ENCODE measurements at regions not wholly inside any gene's neighbourhood (a gene's known extent, or its start where the extent isn't known, plus 50 kb on each side); places are given as distances from the start of the nearest gene placed in this dataset.

DNA sequence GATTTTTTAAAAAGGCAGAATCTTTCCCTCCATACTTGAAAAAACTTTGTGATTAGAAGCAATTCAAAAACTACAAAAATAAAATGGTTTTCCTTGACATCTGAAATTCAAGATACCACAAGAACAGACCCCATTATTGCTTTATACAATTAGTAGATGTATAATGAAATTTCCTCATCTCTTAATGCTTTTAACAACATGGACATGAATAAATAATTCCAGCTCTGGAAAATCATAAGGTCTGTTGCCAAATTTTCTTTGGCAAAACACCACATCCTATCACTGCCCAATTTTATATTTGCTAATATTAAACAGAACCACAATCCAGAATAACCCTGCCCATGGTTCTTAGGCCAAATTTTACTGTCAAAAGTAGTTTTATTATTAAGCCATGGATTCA is 1543.6 kb upstream of the MIR17HG start:
- no peak for DNase-seq (ENCODE audit: low read depth)
- TF ChIP-seq, protein P1, sequence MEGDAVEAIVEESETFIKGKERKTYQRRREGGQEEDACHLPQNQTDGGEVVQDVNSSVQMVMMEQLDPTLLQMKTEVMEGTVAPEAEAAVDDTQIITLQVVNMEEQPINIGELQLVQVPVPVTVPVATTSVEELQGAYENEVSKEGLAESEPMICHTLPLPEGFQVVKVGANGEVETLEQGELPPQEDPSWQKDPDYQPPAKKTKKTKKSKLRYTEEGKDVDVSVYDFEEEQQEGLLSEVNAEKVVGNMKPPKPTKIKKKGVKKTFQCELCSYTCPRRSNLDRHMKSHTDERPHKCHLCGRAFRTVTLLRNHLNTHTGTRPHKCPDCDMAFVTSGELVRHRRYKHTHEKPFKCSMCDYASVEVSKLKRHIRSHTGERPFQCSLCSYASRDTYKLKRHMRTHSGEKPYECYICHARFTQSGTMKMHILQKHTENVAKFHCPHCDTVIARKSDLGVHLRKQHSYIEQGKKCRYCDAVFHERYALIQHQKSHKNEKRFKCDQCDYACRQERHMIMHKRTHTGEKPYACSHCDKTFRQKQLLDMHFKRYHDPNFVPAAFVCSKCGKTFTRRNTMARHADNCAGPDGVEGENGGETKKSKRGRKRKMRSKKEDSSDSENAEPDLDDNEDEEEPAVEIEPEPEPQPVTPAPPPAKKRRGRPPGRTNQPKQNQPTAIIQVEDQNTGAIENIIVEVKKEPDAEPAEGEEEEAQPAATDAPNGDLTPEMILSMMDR (IDR thresholded peaks at IDR 0.05; ENCODE audit: low read length, missing control alignments), result no peak
- H3K4me3 ChIP-seq (replicated peaks; ENCODE audit: low read depth, low read length), result no peak overlapping the region

GRCh38 chr13:89806594-89806993 is 1540.9 kb upstream of the MIR17HG start:
- DNase-seq (ENCODE audit: low read depth), result no peak
- H3K4me3 ChIP-seq (replicated peaks; ENCODE audit: low read depth, low read length), result no peak overlapping the region
- TF ChIP-seq, protein P1 (IDR thresholded peaks at IDR 0.05; ENCODE audit: low read length, missing control alignments), result no peak

GRCh38 chr13:89812856-89813255 is 1534.6 kb upstream of the MIR17HG start:
- TF ChIP-seq, protein P1 (IDR thresholded peaks at IDR 0.05; ENCODE audit: low read length, missing control alignments), result no peak
- no peak for DNase-seq (ENCODE audit: low read depth)
- no peak overlapping the region for H3K4me3 ChIP-seq (replicated peaks; ENCODE audit: low read depth, low read length)

- TF ChIP-seq, protein P1 (IDR thresholded peaks at IDR 0.05; ENCODE audit: low read length, missing control alignments), result no peak
- H3K4me3 ChIP-seq (replicated peaks; ENCODE audit: low read depth, low read length), result no peak overlapping the region
- no peak for DNase-seq (ENCODE audit: low read depth)
Observed at GRCh38 chr13:89816404-89816803, 1531.1 kb upstream of the MIR17HG start.

GRCh38 chr13:89822467-89822866 is 1525.0 kb upstream of the MIR17HG start:
- TF ChIP-seq, protein P1 (IDR thresholded peaks at IDR 0.05; ENCODE audit: low read length, missing control alignments), result no peak
- DNase-seq (ENCODE audit: low read depth), result no peak
- no peak overlapping the region for H3K4me3 ChIP-seq (replicated peaks; ENCODE audit: low read depth, low read length)

- no peak for DNase-seq (ENCODE audit: low read depth)
- no peak overlapping the region for H3K4me3 ChIP-seq (replicated peaks; ENCODE audit: low read depth, low read length)
Observed at GRCh38 chr13:89827552-89827951, 1519.9 kb upstream of the MIR17HG start.

DNA sequence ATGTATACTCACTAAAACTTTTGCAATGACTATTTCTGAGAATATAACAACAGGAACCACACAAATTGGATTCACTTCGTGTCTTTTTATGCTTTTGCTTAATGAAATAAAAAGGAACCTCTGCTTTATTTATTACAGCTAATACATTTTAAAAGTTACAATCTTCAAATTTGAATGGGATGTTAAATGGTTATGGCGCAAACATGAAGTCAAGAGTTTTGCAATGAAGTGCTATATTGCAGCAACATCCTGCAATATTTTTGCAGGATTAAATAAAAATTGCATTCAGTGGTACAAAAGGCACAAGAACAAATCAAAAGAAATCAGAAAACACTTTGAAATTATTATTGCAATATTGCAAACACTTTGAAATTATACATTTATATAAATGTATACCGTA is 1519.0 kb upstream of the MIR17HG start:
- H3K4me3 ChIP-seq (replicated peaks; ENCODE audit: low read depth, low read length), result no peak overlapping the region
- no peak for DNase-seq (ENCODE audit: low read depth)
- TF ChIP-seq, protein P1 (IDR thresholded peaks at IDR 0.05; ENCODE audit: low read length, missing control alignments), result no peak

More at GRCh38 chr13:89827552-89827951, 1519.9 kb upstream of the MIR17HG start:
- TF ChIP-seq, protein P1 (IDR thresholded peaks at IDR 0.05; ENCODE audit: low read length, missing control alignments), result no peak
